H9 (cell line): ENCODE measurements at regions not wholly inside any gene's neighbourhood (a gene's known extent, or its start where the extent isn't known, plus 50 kb on each side); places are given as distances from the start of the nearest gene placed in this dataset.

Source experiments
- DNase-seq: peaks from one replicate; pipeline ENCODE4 v3.0.0-alpha.2; 2017
- H2AFZ ChIP-seq: one replicate; pipeline ENCODE4 v1.6.1; 2013; ENCODE audit warnings: mild to moderate bottlenecking, low read length, control low read depth, moderate library complexity
- H2AK5ac ChIP-seq: 2 replicates; pipeline ENCODE4 v1.6.1; 2013; ENCODE audit warnings: low read length, control low read depth, mixed read lengths; ENCODE audit not compliant: insufficient read length
- H2BK120ac ChIP-seq: one replicate; pipeline ENCODE4 v1.6.1; 2013; ENCODE audit warnings: low read depth, mild to moderate bottlenecking, low read length, control low read depth, inconsistent platforms; ENCODE audit not compliant: poor library complexity, severe bottlenecking
- H2BK12ac ChIP-seq: 2 replicates; pipeline ENCODE4 v1.6.1; 2013; ENCODE audit warnings: low read length, control low read depth, mixed read lengths, low read depth; ENCODE audit not compliant: insufficient read length
- H2BK15ac ChIP-seq: 2 replicates; pipeline ENCODE4 v1.6.1; 2013; ENCODE audit warnings: low read depth, low read length, control low read depth
- H2BK20ac ChIP-seq: one replicate; pipeline ENCODE4 v1.6.1; 2013; ENCODE audit warnings: low read depth, mild to moderate bottlenecking, low read length, control low read depth, inconsistent platforms; ENCODE audit not compliant: poor library complexity, severe bottlenecking
- H2BK5ac ChIP-seq: 2 replicates; pipeline ENCODE4 v1.6.1; 2013; ENCODE audit warnings: low read length, control low read depth, mixed read lengths; ENCODE audit not compliant: insufficient read length
- H3K14ac ChIP-seq: 2 replicates; pipeline ENCODE4 v1.6.1; 2013; ENCODE audit warnings: low read length, control low read depth; ENCODE audit not compliant: insufficient read depth
- H3K18ac ChIP-seq: 2 replicates; pipeline ENCODE4 v1.6.1; 2013; ENCODE audit warnings: low read depth, mild to moderate bottlenecking, mixed read lengths, low read length, control low read depth; ENCODE audit not compliant: insufficient read length
- H3K23ac ChIP-seq: 2 replicates; pipeline ENCODE4 v1.6.1; 2013; ENCODE audit warnings: low read length, control low read depth, mixed read lengths, low read depth; ENCODE audit not compliant: insufficient read length
- H3K23me2 ChIP-seq: 2 replicates; pipeline ENCODE4 v1.6.1; 2013; ENCODE audit warnings: low read depth, mild to moderate bottlenecking, mixed read lengths, low read length, control low read depth; ENCODE audit not compliant: insufficient read length, poor library complexity, severe bottlenecking
- H3K27ac ChIP-seq: 2 replicates; pipeline ENCODE4 v1.5.1; 2013; ENCODE audit warnings: low read length, control low read depth, mixed read lengths, low read depth; ENCODE audit not compliant: insufficient read length
- H3K27me3 ChIP-seq: 2 replicates; pipeline ENCODE4 v1.6.1; 2013; ENCODE audit warnings: low read length, control low read depth, inconsistent platforms; ENCODE audit not compliant: insufficient read depth
- H3K4ac ChIP-seq: 2 replicates; pipeline ENCODE4 v1.6.1; 2013; ENCODE audit warnings: low read depth, mild to moderate bottlenecking, control low read depth, inconsistent platforms, low read length, moderate library complexity
- H3K4me1 ChIP-seq: 2 replicates; pipeline ENCODE4 v1.6.1; 2013; ENCODE audit warnings: low read length, control low read depth, inconsistent platforms; ENCODE audit not compliant: insufficient read depth
- H3K4me2 ChIP-seq: 2 replicates; pipeline ENCODE4 v1.6.1; 2013; ENCODE audit warnings: low read length, control low read depth, mixed read lengths; ENCODE audit not compliant: insufficient read length, insufficient read depth
- H3K56ac ChIP-seq: 2 replicates; pipeline ENCODE4 v1.6.1; 2013; ENCODE audit warnings: low read depth, mild to moderate bottlenecking, mixed read lengths, low read length, control low read depth; ENCODE audit not compliant: insufficient read length
- H3K79me1 ChIP-seq: 2 replicates; pipeline ENCODE4 v1.6.1; 2013; ENCODE audit warnings: low read depth, mild to moderate bottlenecking, moderate library complexity, low read length, control low read depth, inconsistent platforms; ENCODE audit not compliant: insufficient read depth, poor library complexity, severe bottlenecking
- H3K79me2 ChIP-seq: 2 replicates; pipeline ENCODE4 v1.6.1; 2013; ENCODE audit warnings: low read length, control low read depth, inconsistent platforms; ENCODE audit not compliant: insufficient read depth
- H3K9ac ChIP-seq: 2 replicates; pipeline ENCODE4 v1.6.1; 2013; ENCODE audit warnings: low read length, control low read depth, mixed read lengths; ENCODE audit not compliant: insufficient read length; ENCODE audit errors: extremely low read depth
- H3K9me3 ChIP-seq: one replicate; pipeline ENCODE4 v1.6.1; 2013; ENCODE audit warnings: low read depth, low read length, inconsistent platforms; ENCODE audit not compliant: control insufficient read depth
- H3T11ph ChIP-seq: one replicate; pipeline ENCODE4 v1.6.1; 2013; ENCODE audit warnings: mild to moderate bottlenecking, low read length, control low read depth, inconsistent platforms
- H4K20me1 ChIP-seq: one replicate; pipeline ENCODE4 v1.6.1; 2013; ENCODE audit not compliant: control insufficient read depth, insufficient read length, insufficient read depth
- H4K5ac ChIP-seq: 2 replicates; pipeline ENCODE4 v1.6.1; 2013; ENCODE audit warnings: low read depth, mild to moderate bottlenecking, mixed read lengths, low read length, control low read depth; ENCODE audit not compliant: insufficient read length
- H4K8ac ChIP-seq: replicated peaks from 2 replicates; pipeline ENCODE4 v1.6.1; 2013; ENCODE audit warnings: low read length, control low read depth, mixed read lengths, low read depth; ENCODE audit not compliant: insufficient read length
- H4K91ac ChIP-seq: 2 replicates; pipeline ENCODE4 v1.6.1; 2013; ENCODE audit warnings: low read depth, mild to moderate bottlenecking, moderate library complexity, mixed read lengths, low read length, control low read depth; ENCODE audit not compliant: insufficient read length
- H3K27ac Mint-ChIP-seq, 3 experiments: 2 replicates in 2 of 3; 3 replicates in 1 of 3; pipeline ENCODE4 v1.8.0; 2020 to 2021; ENCODE audit warnings: mixed read lengths in 3 of 3, mild to moderate bottlenecking in 1 of 3, moderate library complexity in 1 of 3
- H3K27me3 Mint-ChIP-seq: 2 replicates; pipeline ENCODE4 v1.8.0; 2021; ENCODE audit warnings: low read depth, mild to moderate bottlenecking, moderate library complexity, mixed read lengths
- H3K36me3 Mint-ChIP-seq, 3 experiments: 2 replicates in 2 of 3; 3 replicates in 1 of 3; pipeline ENCODE4 v1.8.0; 2020 to 2021; ENCODE audit warnings: low read depth in 3 of 3, mixed read lengths in 3 of 3; ENCODE audit not compliant: insufficient read depth in 1 of 3
- H3K4me1 Mint-ChIP-seq, 2 experiments: 2 replicates each; pipeline ENCODE4 v1.8.0; 2020; ENCODE audit warnings: mixed read lengths in 2 of 2
- H3K4me3 Mint-ChIP-seq, 2 experiments: 2 replicates in 1 of 2; 3 replicates in 1 of 2; pipeline ENCODE4 v1.8.0; 2020 to 2021; ENCODE audit warnings: mild to moderate bottlenecking in 2 of 2, mixed read lengths in 2 of 2, moderate library complexity in 1 of 2
- H3K9me3 Mint-ChIP-seq, 2 experiments: 2 replicates in 1 of 2; 3 replicates in 1 of 2; pipeline ENCODE4 v1.8.0; 2020; ENCODE audit warnings: mild to moderate bottlenecking in 2 of 2, mixed read lengths in 2 of 2, moderate library complexity in 1 of 2
- WGBS: extraction: QIAGEN DNeasy Blood & Tissue Kit; methylation state at CpG from one replicate; pipeline ENCODE4 v1.1.7; 2013; ENCODE audit warnings: missing lambda C conversion rate, low lambda C conversion rate, mixed read lengths; ENCODE audit not compliant: insufficient read length; ENCODE audit errors: extremely low coverage; 5-methylcytosine and 5-hydroxymethylcytosine counted together
- TF ChIP-seq, protein P1 (sequence below): fragments of 200-600 bp; sonication (generic); conservative IDR thresholded peaks from 3 replicates; pipeline ENCODE4 v1.8.0; 2021; ENCODE audit warnings: antibody characterized with exemption, mild to moderate bottlenecking

DNA sequence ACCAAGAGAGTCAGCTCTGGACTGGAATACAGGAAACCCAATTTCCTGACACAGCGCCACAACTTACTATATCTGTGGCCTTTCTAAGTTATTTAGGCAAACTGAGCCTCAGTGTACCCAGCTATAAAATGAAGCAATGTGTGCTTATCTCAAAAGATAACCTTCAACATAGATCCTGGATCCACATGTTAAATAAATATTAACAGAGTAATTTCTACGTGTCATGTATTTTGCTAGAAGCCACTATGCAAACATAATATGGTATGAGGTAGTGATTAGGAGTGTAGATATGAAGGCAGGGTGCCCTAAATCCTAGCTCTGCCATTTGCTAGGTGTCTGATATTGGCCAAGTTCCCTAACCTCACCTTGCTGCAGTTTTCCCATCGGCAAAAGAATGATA lies 527.0 kb downstream of the RAB28 start:
- Histone ChIP-seq H2AK5ac (no peak overlapping the region), H3K14ac (no peak overlapping the region), H2BK5ac (no peak overlapping the region), H3K4me1 (peaks cover 8% of the 10 kb centered on the region), H4K20me1 (no peaks in the 10 kb centered on the region), H3K27me3 (no peaks in the 10 kb centered on the region), H4K8ac (no peak overlapping the region), H3T11ph (no peak overlapping the region), H3K56ac (no peak overlapping the region), H2BK20ac (no peak overlapping the region), H4K91ac (no peak overlapping the region), H3K4me2 (no peak overlapping the region), H3K23me2 (no peaks in the 10 kb centered on the region), H4K5ac (no peak overlapping the region), H3K79me1 (no peaks in the 10 kb centered on the region), H3K27ac (no peak overlapping the region), H3K9ac (no peak overlapping the region), H2BK12ac (no peak overlapping the region), H3K9me3 (no peaks in the 10 kb centered on the region), H2BK15ac (no peak overlapping the region), H3K18ac (no peak overlapping the region), H2BK120ac (no peak overlapping the region), H3K23ac (no peak overlapping the region), H2AFZ (no peak overlapping the region), H3K79me2 (no peaks in the 10 kb centered on the region), H3K4ac (no peak overlapping the region)
- Mint-ChIP-seq H3K9me3 (no peaks in the 10 kb centered on the region), H3K27me3 (no peaks in the 10 kb centered on the region), H3K27ac (no peak overlapping the region), H3K4me3 (no peak overlapping the region), H3K36me3 (no peaks in the 10 kb centered on the region), H3K4me1 (peaks cover 19 to 21% of the 10 kb centered on the region in 2 experiments)
- TF ChIP-seq, protein P1, sequence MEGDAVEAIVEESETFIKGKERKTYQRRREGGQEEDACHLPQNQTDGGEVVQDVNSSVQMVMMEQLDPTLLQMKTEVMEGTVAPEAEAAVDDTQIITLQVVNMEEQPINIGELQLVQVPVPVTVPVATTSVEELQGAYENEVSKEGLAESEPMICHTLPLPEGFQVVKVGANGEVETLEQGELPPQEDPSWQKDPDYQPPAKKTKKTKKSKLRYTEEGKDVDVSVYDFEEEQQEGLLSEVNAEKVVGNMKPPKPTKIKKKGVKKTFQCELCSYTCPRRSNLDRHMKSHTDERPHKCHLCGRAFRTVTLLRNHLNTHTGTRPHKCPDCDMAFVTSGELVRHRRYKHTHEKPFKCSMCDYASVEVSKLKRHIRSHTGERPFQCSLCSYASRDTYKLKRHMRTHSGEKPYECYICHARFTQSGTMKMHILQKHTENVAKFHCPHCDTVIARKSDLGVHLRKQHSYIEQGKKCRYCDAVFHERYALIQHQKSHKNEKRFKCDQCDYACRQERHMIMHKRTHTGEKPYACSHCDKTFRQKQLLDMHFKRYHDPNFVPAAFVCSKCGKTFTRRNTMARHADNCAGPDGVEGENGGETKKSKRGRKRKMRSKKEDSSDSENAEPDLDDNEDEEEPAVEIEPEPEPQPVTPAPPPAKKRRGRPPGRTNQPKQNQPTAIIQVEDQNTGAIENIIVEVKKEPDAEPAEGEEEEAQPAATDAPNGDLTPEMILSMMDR, result no peak
- no peak for DNase-seq
- WGBS, result no CpG with 5 or more reads among the region's 3 CpGs
